Mesothelial cell of epicardium (in vitro differentiated cells): ENCODE measurements at regions not wholly inside any gene's neighbourhood (a gene's known extent, or its start where the extent isn't known, plus 50 kb on each side); places are given as distances from the start of the nearest gene placed in this dataset.
"Not testable (repeated sequence)": the region's sequence is repeated elsewhere in the genome, so short reads cannot be mapped to it uniquely, and the experiment has no call there.

ENCODE experiments used
- DNase-seq, 2 experiments: peaks; one replicate each; pipeline ENCODE4 v3.0.0; 2021; ENCODE audit warnings: low spot score in 2 of 2; ENCODE audit not compliant: unreplicated experiment in 2 of 2
- H3K27ac Mint-ChIP-seq: 2 replicates; pipeline ENCODE4 v1.8.0; 2021; ENCODE audit warnings: mixed read lengths
- H3K27me3 Mint-ChIP-seq: 2 replicates; pipeline ENCODE4 v1.8.0; 2021; ENCODE audit warnings: low read depth, mixed read lengths
- H3K36me3 Mint-ChIP-seq: 2 replicates; pipeline ENCODE4 v1.8.0; 2021; ENCODE audit warnings: mixed read lengths
- H3K4me1 Mint-ChIP-seq: 2 replicates; pipeline ENCODE4 v1.8.0; 2021; ENCODE audit warnings: mixed read lengths
- H3K4me3 Mint-ChIP-seq: 2 replicates; pipeline ENCODE4 v1.8.0; 2021; ENCODE audit warnings: mild to moderate bottlenecking, moderate library complexity, mixed read lengths
- H3K9me3 Mint-ChIP-seq: 2 replicates; pipeline ENCODE4 v1.8.0; 2021; ENCODE audit warnings: mixed read lengths
- TF ChIP-seq, protein P1 (sequence below): fragments of 200-600 bp; sonication (generic); IDR thresholded peaks from one replicate; pipeline ENCODE4 v1.5.0; 2021; ENCODE audit warnings: antibody characterized with exemption; ENCODE audit not compliant: unreplicated experiment

DNA sequence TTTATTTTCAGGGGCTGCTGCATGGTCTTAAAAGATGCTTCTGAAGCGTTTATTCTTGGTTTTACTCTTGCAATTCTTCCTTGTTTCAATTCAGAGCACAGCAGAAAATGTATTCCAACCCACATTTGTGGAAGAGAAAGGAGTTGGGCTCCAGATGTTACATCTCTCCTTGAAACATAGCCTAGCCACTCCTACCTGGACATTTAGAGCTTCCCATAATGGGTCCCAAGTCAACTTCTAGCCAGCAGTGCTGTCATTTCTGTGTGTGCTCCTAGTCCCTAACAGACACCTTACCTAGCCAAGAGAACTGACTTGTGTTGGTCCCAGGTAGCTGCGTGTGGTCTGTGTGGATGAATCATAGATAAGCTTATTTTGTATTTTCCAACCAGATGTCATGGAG lies 61.2 kb upstream of the ANKRD55 start:
- Mint-ChIP-seq H3K4me1 (peaks cover 14% of the 10 kb centered on the region), H3K4me3 (no peak overlapping the region), H3K27ac (no peak overlapping the region), H3K9me3 (peaks cover 7% of the 10 kb centered on the region), H3K27me3 (no peaks in the 10 kb centered on the region), H3K36me3 (peaks cover 4% of the 10 kb centered on the region)
- TF ChIP-seq, protein P1, sequence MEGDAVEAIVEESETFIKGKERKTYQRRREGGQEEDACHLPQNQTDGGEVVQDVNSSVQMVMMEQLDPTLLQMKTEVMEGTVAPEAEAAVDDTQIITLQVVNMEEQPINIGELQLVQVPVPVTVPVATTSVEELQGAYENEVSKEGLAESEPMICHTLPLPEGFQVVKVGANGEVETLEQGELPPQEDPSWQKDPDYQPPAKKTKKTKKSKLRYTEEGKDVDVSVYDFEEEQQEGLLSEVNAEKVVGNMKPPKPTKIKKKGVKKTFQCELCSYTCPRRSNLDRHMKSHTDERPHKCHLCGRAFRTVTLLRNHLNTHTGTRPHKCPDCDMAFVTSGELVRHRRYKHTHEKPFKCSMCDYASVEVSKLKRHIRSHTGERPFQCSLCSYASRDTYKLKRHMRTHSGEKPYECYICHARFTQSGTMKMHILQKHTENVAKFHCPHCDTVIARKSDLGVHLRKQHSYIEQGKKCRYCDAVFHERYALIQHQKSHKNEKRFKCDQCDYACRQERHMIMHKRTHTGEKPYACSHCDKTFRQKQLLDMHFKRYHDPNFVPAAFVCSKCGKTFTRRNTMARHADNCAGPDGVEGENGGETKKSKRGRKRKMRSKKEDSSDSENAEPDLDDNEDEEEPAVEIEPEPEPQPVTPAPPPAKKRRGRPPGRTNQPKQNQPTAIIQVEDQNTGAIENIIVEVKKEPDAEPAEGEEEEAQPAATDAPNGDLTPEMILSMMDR = no peak
- no peak for DNase-seq

DNA sequence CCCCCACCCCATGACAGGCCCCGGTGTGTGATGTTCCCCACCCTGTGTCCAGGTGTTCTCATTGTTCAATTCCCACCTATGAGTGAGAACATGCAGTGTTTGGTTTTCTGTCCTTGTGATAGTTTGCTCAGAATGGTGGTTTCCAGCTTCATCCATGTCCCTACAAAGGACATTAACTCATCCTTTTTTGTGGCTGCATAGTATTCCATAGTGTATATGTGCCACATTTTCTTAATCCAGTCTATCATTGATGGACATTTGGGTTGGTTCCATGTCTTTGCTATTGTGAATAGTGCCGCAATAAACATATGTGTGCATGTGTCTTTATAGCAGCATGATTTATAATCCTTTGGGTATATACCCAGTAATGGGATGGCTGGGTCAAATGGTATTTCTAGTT lies 59.7 kb upstream of the ANKRD55 start:
- not testable (repeated sequence) for DNase-seq, H3K4me3 Mint-ChIP-seq, H3K27ac Mint-ChIP-seq, H3K27me3 Mint-ChIP-seq, H3K36me3 Mint-ChIP-seq, H3K9me3 Mint-ChIP-seq
- H3K4me1 Mint-ChIP-seq = peaks cover 23% of the 10 kb centered on the region

DNA sequence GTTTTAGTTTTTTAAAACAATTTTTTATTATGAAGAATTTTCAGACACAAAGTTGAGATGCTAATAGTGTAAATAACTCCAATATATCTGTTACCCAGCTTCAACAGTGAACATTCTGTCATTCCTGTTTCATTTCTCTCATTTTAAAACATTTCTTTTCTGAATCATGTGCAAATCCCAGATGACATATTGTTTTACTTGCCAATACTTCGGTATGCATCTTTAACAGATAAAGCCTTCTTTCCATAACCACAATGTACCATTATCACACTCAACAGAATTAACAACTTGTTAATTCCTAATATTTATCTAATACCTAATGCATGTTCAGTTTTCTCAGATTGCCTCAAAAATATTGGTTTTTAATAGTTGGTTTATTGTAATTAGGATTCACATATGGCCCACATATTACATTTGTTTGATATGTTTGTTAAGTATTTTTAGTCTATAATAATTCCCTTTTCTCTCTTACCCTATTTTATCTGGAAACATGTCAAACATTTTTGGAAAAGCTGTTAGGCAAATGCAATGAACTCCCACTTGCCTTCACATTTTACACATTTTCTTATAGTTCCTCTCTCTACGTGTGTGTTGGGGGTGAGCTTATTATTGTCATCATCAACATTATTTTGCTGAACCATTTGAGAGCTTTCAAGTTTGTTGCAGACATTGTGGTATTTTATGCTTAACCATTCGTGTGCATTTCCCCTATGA lies 58.7 kb upstream of the ANKRD55 start:
- Mint-ChIP-seq H3K27me3 (no peaks in the 10 kb centered on the region), H3K27ac (no peak overlapping the region), H3K36me3 (peaks cover 4% of the 10 kb centered on the region), H3K4me3 (no peak overlapping the region), H3K9me3 (peaks cover 7% of the 10 kb centered on the region), H3K4me1 (peaks cover 25% of the 10 kb centered on the region)
- TF ChIP-seq, protein P1 = no peak
- DNase-seq = no peak

DNA sequence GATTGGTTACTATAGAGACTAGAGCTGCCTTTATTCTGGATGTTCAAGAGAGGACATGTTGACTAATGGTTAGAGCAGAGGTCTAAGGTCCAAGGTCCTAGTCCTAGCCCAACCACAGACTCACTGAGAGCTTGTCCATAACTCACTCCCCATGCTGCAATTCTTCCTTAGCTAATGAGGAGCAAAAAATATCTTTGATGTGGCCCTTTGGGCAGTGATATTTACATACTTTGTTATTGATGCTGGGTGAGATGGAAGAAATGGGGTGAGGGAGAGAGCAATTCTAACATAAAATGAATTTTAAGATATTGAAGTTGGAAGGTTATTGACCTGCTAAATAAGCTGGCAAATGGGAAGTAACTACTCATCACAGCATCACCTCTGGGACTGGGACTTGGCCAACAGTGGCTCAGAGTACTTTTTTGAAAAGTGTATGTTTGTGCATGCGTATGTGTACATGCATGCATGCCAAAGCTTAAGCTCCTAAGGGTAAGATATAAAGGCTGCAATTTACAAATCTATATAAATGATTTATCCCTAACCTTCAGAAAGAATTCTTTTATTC lies 58.0 kb upstream of the ANKRD55 start:
- peaks cover 7% of the 10 kb centered on the region for H3K9me3 Mint-ChIP-seq
- H3K4me1 Mint-ChIP-seq = peaks cover 30% of the 10 kb centered on the region
- peaks cover 4% of the 10 kb centered on the region for H3K36me3 Mint-ChIP-seq
- TF ChIP-seq, protein P1 = no peak
- no peak overlapping the region for H3K27ac Mint-ChIP-seq
- H3K4me3 Mint-ChIP-seq = no peak overlapping the region
- no peaks in the 10 kb centered on the region for H3K27me3 Mint-ChIP-seq
- no peak for DNase-seq

DNA sequence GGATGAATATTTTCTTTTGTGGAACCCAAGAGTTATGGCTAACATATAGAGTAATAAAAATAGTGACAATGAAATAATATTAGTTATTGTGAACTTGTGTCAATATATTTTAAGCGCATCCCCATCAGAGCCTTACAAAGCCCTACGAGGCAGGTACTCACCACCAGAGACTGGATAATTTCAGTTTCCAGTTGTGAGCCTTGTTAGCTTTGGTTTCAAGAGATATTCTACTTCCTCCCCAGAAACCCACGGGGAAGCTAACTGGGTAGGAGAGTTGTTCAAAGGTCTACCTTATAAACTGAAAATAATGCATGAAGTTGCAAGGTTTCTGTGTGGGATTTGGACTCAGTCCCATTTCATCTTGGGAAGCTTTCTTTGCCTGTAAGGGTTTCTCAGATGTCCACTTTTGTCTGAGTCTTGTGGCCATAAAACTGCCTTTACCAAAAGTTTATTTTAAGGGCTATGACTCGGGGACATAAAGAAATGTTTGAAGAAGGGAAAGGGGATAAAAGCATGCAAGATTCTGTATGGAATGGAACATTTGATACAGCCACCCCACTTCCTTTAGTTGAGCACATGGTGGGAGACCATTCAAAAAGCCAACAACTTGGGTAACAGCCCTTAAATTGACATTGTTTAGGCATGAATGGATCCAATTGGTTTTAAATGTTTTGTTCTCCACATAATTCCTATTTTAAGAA lies 57.4 kb upstream of the ANKRD55 start:
- TF ChIP-seq, protein P1 = no peak

DNA sequence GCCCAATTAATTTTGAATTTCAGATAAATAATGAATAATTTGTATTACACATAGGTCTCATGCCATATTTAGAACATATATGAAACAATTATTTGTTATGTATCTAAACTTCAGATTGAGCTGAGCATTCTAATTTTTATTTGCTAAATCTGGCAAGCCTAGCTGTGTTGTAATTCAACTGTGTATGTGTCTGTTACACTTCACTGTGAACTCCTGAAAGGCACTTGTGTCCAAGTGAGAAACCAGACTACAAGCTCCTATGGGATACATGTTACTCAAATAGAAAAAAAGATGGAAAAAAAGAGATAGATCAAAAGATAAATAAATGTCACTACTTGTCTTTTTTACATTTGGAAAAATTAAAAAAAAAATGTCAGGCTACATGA lies 56.5 kb upstream of the ANKRD55 start:
- no peaks in the 10 kb centered on the region for H3K27me3 Mint-ChIP-seq
- TF ChIP-seq, protein P1 = no peak
- no peak for DNase-seq
- no peak overlapping the region for H3K4me3 Mint-ChIP-seq
- H3K27ac Mint-ChIP-seq = no peak overlapping the region
- peaks cover 7% of the 10 kb centered on the region for H3K9me3 Mint-ChIP-seq
- H3K36me3 Mint-ChIP-seq = peaks cover 4% of the 10 kb centered on the region
- H3K4me1 Mint-ChIP-seq = peaks cover 32% of the 10 kb centered on the region

More for the DNA sequence above, 57.4 kb upstream of the ANKRD55 start:
- H3K36me3 Mint-ChIP-seq = peaks cover 4% of the 10 kb centered on the region
- no peak overlapping the region for H3K27ac Mint-ChIP-seq
- no peak for DNase-seq
- H3K4me3 Mint-ChIP-seq = no peak overlapping the region
- peaks cover 32% of the 10 kb centered on the region for H3K4me1 Mint-ChIP-seq
- H3K9me3 Mint-ChIP-seq = peaks cover 7% of the 10 kb centered on the region
- H3K27me3 Mint-ChIP-seq = no peaks in the 10 kb centered on the region
